HCT116 (cell line): ENCODE measurements at regions not wholly inside any gene's neighbourhood (a gene's known extent, or its start where the extent isn't known, plus 50 kb on each side); places are given as distances from the start of the nearest gene placed in this dataset.

Source experiments
- ATAC-seq: fragments of 200-7000 bp; cut with Tn5 transposase; 2 replicates; pipeline ENCODE4 v1.9.1; 2020; ENCODE audit warnings: mild to moderate bottlenecking, moderate library complexity
- BruUV-seq: library from RNA; stranded (reverse); fragments of 400-500 nt; replicated peaks from 2 replicates; lab custom pipeline; 2021; lab: Mats Ljungman, UMichigan
- CTCF ChIA-PET: fragments of 300-600 bp; sonication (Branson Sonifier 250); formaldehyde crosslinking; loops from one replicate; lab custom pipeline; 2021; ENCODE audit warnings: antibody characterized with exemption; lab: Charles Lee
- POLR2A ChIA-PET: fragments of 300-600, 350-600 bp; sonication (Branson Sonifier 250); formaldehyde crosslinking; loops from one replicate; lab custom pipeline; 2021; ENCODE audit warnings: antibody characterized with exemption; lab: Charles Lee
- RAD21 ChIA-PET, 2 experiments: fragments of 300-600 bp; sonication (Branson Sonifier 250); formaldehyde crosslinking; loops; one replicate each; lab custom pipeline; 2023; ENCODE audit warnings: low total read pairs in 2 of 2; ENCODE audit not compliant: uncharacterized antibody in 2 of 2, unreplicated experiment in 2 of 2, low non-redundant PET in 1 of 2; lab: Charles Lee
- DNase-seq: peaks from one replicate; pipeline ENCODE4 v3.0.0-alpha.2; 2010; ENCODE audit warnings: low read depth, low spot score
- H2AFZ ChIP-seq: fragments of 200-600 bp; shearing (Covaris generic), sonication (generic); 2 replicates; pipeline ENCODE4 v1.6.1; 2017; ENCODE audit warnings: low read depth, mixed run types, mixed read lengths, antibody characterized with exemption, low read length; ENCODE audit not compliant: poor library complexity, severe bottlenecking
- H3K27ac ChIP-seq: 2 replicates; pipeline ENCODE4 v1.5.1; 2012; ENCODE audit warnings: low read depth, low read length
- H3K27me3 ChIP-seq: fragments of 200-600 bp; sonication (generic); 2 replicates; pipeline ENCODE4 v1.6.1; 2016; ENCODE audit warnings: mixed run types, low read length, mixed read lengths; ENCODE audit not compliant: insufficient read depth
- H3K36me3 ChIP-seq, 2 experiments: fragments of 200-500 bp in 1 of 2; fragments of 200-600 bp in 1 of 2; sonication (Bioruptor generic) in 1 of 2; sonication (generic) in 1 of 2; 2 replicates each; pipeline versions ENCODE4 v1.5.1 to v1.6.1; 2014 to 2016; ENCODE audit warnings: low read length in 2 of 2, inconsistent platforms in 1 of 2, mixed read lengths in 1 of 2, mixed run types in 1 of 2; ENCODE audit not compliant: insufficient read depth in 2 of 2, control insufficient read depth in 1 of 2
- H3K4me1 ChIP-seq, 2 experiments: fragments of 200-600 bp in 1 of 2; sonication (generic) in 1 of 2; 2 replicates each; pipeline versions ENCODE4 v1.5.1 to v1.6.1; 2012 to 2017; ENCODE audit warnings: low read length in 2 of 2, inconsistent platforms in 1 of 2, mild to moderate bottlenecking in 1 of 2, mixed read lengths in 1 of 2, mixed run types in 1 of 2, moderate library complexity in 1 of 2; ENCODE audit not compliant: insufficient read depth in 2 of 2, control insufficient read depth in 1 of 2
- H3K4me2 ChIP-seq: fragments of 200-600 bp; sonication (generic); 2 replicates; pipeline ENCODE4 v1.6.1; 2017; ENCODE audit warnings: mixed run types, low read length, mixed read lengths
- H3K4me3 ChIP-seq, 2 experiments: fragments of 200-600 bp in 1 of 2; sonication (generic) in 1 of 2; replicated peaks in 1 of 2; 2 replicates each; pipeline ENCODE4 v1.5.1; 2011 to 2016; ENCODE audit warnings: low read length in 2 of 2, control low read depth in 1 of 2, low read depth in 1 of 2, mild to moderate bottlenecking in 1 of 2, mixed read lengths in 1 of 2, mixed run types in 1 of 2
- H3K79me2 ChIP-seq: fragments of 200-600 bp; sonication (generic); 2 replicates; pipeline ENCODE4 v1.6.1; 2017; ENCODE audit warnings: mild to moderate bottlenecking, mixed run types, low read length, moderate library complexity, mixed read lengths; ENCODE audit not compliant: insufficient read depth
- H3K9ac ChIP-seq: fragments of 200-600 bp; sonication (generic); 2 replicates; pipeline ENCODE4 v1.6.1; 2016; ENCODE audit warnings: low read length, mixed read lengths
- H3K9me2 ChIP-seq: fragments of 200-600 bp; sonication (generic), shearing (Covaris generic); 2 replicates; pipeline ENCODE4 v1.6.1; 2017; ENCODE audit warnings: mixed run types, mild to moderate bottlenecking, moderate library complexity; ENCODE audit not compliant: insufficient read depth
- H3K9me3 ChIP-seq, 2 experiments: fragments of 200-500 bp in 1 of 2; fragments of 200-600 bp in 1 of 2; sonication (Bioruptor generic) in 1 of 2; sonication (generic) in 1 of 2; 2 replicates each; pipeline ENCODE4 v1.6.1; 2014 to 2017; ENCODE audit warnings: low read length in 2 of 2, mixed read lengths in 2 of 2, inconsistent platforms in 1 of 2, low read depth in 1 of 2, mild to moderate bottlenecking in 1 of 2, mixed run types in 1 of 2, moderate library complexity in 1 of 2; ENCODE audit not compliant: control insufficient read depth in 1 of 2, insufficient read depth in 1 of 2
- H4K20me1 ChIP-seq: fragments of 200-600 bp; sonication (generic), shearing (Covaris generic); 2 replicates; pipeline ENCODE4 v1.6.1; 2017; ENCODE audit warnings: mixed run types, mild to moderate bottlenecking, moderate library complexity; ENCODE audit not compliant: insufficient read depth
- EGR1 ChIP-seq: IDR thresholded peaks from 2 replicates; pipeline ENCODE4 v1.6.1; 2012; ENCODE audit warnings: low read depth
- ELF1 ChIP-seq: IDR thresholded peaks from 2 replicates; pipeline ENCODE4 v1.6.1; 2012; ENCODE audit warnings: low read depth, borderline replicate concordance
- FOSL1 ChIP-seq: IDR thresholded peaks from 2 replicates; pipeline ENCODE4 v1.6.1; 2012; ENCODE audit warnings: low read depth
- SIN3A ChIP-seq: IDR thresholded peaks from 2 replicates; pipeline ENCODE4 v1.6.1; 2012; ENCODE audit warnings: low read depth
- SP1 ChIP-seq: IDR thresholded peaks from 2 replicates; pipeline ENCODE4 v1.6.1; 2012; ENCODE audit warnings: low read depth
- TCF7L2 ChIP-seq: IDR thresholded peaks from 2 replicates; pipeline ENCODE4 v1.7.0; 2011; ENCODE audit warnings: borderline replicate concordance, inconsistent platforms; ENCODE audit not compliant: insufficient read depth, insufficient read length; ENCODE audit errors: extremely low read depth
- ZFX ChIP-seq: fragments of 450-650 bp; IDR thresholded peaks from 2 replicates; pipeline ENCODE4 v1.6.1; 2017
- ZNF274 ChIP-seq: fragments of 200-500 bp; sonication (Bioruptor generic); IDR thresholded peaks from 2 replicates; pipeline ENCODE4 v1.6.1; 2014; ENCODE audit warnings: mild to moderate bottlenecking, low read depth, low read length, inconsistent platforms
- intact Hi-C: fragments of 100-400 bp; cut with micrococcal nuclease; formaldehyde crosslinking; loops from 2 replicates; pipeline ENCODE4 v1.10.0; 2022
- TF ChIP-seq, protein P1 (sequence below), 3 experiments: fragments of 200-600 bp in 1 of 3; sonication (generic) in 1 of 3; IDR thresholded peaks in 2 of 3; conservative IDR thresholded peaks in 1 of 3; 2 replicates each; pipeline ENCODE4 v1.5.1; 2012 to 2017; ENCODE audit warnings: low read depth in 2 of 3, low read length in 2 of 3, antibody characterized with exemption in 1 of 3, borderline replicate concordance in 1 of 3, control low read depth in 1 of 3, mild to moderate bottlenecking in 1 of 3, mixed read lengths in 1 of 3, mixed run types in 1 of 3, moderate library complexity in 1 of 3; ENCODE audit not compliant: insufficient read depth in 1 of 3

DNA sequence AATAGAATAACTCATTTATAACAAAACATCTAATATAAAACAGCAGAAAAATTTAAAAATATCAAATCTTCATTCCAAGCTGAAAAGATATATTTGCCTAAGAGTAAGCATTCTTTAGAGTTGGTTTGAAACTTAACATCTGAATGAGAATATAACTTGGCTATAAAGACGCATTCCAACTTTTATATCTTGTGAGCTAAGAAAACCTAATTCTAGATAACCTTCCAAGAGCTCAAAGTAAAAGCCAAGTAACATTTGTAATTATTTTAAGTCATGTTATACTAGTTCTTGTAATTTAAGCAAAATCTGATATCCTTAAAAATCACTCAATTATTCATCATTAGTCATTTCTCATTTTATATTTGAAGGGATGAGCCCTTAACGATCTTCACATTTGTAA lies 368.9 kb downstream of the C12orf50 start:
- intact Hi-C loops, result loop anchor here (10.0 kb wide), 1 partner anchor 315 kb away; no protein-coding TSS in a partner anchor
- no peaks in the 10 kb centered on the region for H3K79me2 ChIP-seq
- no peak overlapping the region for H3K27ac ChIP-seq
- ChIA-PET RAD21 (no interaction called here), CTCF (no interaction called here), POLR2A (no interaction called here)
- H3K9me3 ChIP-seq, result no peaks in the 10 kb centered on the region
- DNase-seq (no peak), ATAC-seq (no peak)
- no peaks in the 10 kb centered on the region for H4K20me1 ChIP-seq
- no peaks in the 10 kb centered on the region for H3K36me3 ChIP-seq
- H3K4me2 ChIP-seq, result no peak overlapping the region
- no peaks in the 10 kb centered on the region for H3K4me1 ChIP-seq
- H3K9me2 ChIP-seq, result no peaks in the 10 kb centered on the region
- no peak overlapping the region for H3K9ac ChIP-seq
- H3K4me3 ChIP-seq, result no peak overlapping the region
- H2AFZ ChIP-seq, result no peak overlapping the region
- no TSS peak for BruUV-seq
- TF ChIP-seq FOSL1 (no peak), SIN3A (no peak)
- H3K27me3 ChIP-seq, result no peaks in the 10 kb centered on the region

- no peak overlapping the region for H3K4me3 ChIP-seq
- CTCF ChIA-PET, result no interaction called here
Measured at GRCh38 chr12:87656311-87656710, 372.9 kb downstream of the C12orf50 start.

More at GRCh38 chr12:87656311-87656710, 372.9 kb downstream of the C12orf50 start:
- H3K79me2 ChIP-seq, result no peaks in the 10 kb centered on the region
- ATAC-seq (no peak), DNase-seq (no peak)
- no peaks in the 10 kb centered on the region for H3K27me3 ChIP-seq
- H3K4me2 ChIP-seq, result no peak overlapping the region
- ChIA-PET POLR2A (no interaction called here), RAD21 (no interaction called here)
- no peaks in the 10 kb centered on the region for H3K9me2 ChIP-seq
- no peak overlapping the region for H3K9ac ChIP-seq
- BruUV-seq, result no TSS peak
- H4K20me1 ChIP-seq, result no peaks in the 10 kb centered on the region
- intact Hi-C loops, result no loop called here
- H3K4me1 ChIP-seq, result no peaks in the 10 kb centered on the region
- H3K36me3 ChIP-seq, result no peaks in the 10 kb centered on the region
- H2AFZ ChIP-seq, result no peak overlapping the region
- H3K27ac ChIP-seq, result no peak overlapping the region
- TF ChIP-seq TCF7L2, result no peak
- TF ChIP-seq, protein P1, sequence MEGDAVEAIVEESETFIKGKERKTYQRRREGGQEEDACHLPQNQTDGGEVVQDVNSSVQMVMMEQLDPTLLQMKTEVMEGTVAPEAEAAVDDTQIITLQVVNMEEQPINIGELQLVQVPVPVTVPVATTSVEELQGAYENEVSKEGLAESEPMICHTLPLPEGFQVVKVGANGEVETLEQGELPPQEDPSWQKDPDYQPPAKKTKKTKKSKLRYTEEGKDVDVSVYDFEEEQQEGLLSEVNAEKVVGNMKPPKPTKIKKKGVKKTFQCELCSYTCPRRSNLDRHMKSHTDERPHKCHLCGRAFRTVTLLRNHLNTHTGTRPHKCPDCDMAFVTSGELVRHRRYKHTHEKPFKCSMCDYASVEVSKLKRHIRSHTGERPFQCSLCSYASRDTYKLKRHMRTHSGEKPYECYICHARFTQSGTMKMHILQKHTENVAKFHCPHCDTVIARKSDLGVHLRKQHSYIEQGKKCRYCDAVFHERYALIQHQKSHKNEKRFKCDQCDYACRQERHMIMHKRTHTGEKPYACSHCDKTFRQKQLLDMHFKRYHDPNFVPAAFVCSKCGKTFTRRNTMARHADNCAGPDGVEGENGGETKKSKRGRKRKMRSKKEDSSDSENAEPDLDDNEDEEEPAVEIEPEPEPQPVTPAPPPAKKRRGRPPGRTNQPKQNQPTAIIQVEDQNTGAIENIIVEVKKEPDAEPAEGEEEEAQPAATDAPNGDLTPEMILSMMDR (IDR thresholded peaks at IDR 0.05 in 2 of 3, conservative IDR thresholded peaks at IDR 0.05 in 1 of 3; ENCODE audit: borderline replicate concordance in 1 of 3, insufficient read depth in 1 of 3, low read depth in 2 of 3, low read length in 2 of 3), result no peak
- no peak for TF ChIP-seq EGR1
- no peak for TF ChIP-seq FOSL1
- no peak for TF ChIP-seq SP1
- TF ChIP-seq ZFX, result no peak
- no peak for TF ChIP-seq ZNF274
- no peak for TF ChIP-seq ELF1
- no peaks in the 10 kb centered on the region for H3K9me3 ChIP-seq
